ENCODE measurements at regions not wholly inside any gene's neighbourhood (a gene's known extent, or its start where the extent isn't known, plus 50 kb on each side); places are given as distances from the start of the nearest gene placed in this dataset.

DNA sequence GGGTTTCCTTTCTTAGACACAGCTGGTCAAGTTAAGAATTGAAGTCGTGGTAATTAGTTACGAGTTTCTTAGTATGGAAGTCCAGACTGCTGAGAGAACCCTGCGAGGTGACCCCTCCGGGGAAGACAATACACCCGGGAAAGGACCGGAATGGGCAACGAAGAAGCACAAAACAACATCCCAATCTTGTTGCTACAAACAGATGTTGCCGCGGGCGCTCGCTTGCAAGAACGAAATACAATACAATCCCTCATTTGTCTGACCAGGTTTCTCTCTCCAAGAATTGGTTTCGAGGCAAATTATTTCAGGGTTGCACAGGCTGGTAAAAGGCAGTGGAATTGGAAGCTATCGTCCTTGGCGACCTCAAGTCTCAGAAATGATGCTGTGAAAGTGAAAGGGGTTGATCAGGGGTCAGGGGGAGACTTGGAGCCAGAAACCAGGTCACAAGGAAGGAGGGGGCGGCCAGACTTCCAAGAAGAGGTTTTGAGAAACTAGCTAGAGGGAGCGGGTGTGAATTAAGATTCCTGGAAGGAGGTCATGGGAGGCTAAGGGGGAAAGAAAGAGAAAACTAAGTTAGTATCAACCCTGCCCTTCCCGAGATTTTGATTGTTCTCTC, 401.9 kb downstream of the HRH4 start:
- H3K4me1 Mint-ChIP-seq, result peaks cover 25% of the 10 kb centered on the region
- ChIA-PET CTCF (interaction anchor here (1.4 kb wide), 1 partner anchor 179 kb away, joined by 3 read pairs; no protein-coding TSS in a partner anchor), POLR2A (interaction anchor here (0.7 kb wide), 1 partner anchor 57 kb away, joined by 3 read pairs; no protein-coding TSS in a partner anchor)
- no peaks in the 10 kb centered on the region for H3K27me3 Mint-ChIP-seq (ENCODE audit: low read depth)
- peak overlapping the region; percentile 49 for H3K4me3 Mint-ChIP-seq
- no peak for TF ChIP-seq ZNF423 (CRISPR knock-in tag; IDR thresholded peaks at IDR 0.05)
- TF ChIP-seq, protein P1, sequence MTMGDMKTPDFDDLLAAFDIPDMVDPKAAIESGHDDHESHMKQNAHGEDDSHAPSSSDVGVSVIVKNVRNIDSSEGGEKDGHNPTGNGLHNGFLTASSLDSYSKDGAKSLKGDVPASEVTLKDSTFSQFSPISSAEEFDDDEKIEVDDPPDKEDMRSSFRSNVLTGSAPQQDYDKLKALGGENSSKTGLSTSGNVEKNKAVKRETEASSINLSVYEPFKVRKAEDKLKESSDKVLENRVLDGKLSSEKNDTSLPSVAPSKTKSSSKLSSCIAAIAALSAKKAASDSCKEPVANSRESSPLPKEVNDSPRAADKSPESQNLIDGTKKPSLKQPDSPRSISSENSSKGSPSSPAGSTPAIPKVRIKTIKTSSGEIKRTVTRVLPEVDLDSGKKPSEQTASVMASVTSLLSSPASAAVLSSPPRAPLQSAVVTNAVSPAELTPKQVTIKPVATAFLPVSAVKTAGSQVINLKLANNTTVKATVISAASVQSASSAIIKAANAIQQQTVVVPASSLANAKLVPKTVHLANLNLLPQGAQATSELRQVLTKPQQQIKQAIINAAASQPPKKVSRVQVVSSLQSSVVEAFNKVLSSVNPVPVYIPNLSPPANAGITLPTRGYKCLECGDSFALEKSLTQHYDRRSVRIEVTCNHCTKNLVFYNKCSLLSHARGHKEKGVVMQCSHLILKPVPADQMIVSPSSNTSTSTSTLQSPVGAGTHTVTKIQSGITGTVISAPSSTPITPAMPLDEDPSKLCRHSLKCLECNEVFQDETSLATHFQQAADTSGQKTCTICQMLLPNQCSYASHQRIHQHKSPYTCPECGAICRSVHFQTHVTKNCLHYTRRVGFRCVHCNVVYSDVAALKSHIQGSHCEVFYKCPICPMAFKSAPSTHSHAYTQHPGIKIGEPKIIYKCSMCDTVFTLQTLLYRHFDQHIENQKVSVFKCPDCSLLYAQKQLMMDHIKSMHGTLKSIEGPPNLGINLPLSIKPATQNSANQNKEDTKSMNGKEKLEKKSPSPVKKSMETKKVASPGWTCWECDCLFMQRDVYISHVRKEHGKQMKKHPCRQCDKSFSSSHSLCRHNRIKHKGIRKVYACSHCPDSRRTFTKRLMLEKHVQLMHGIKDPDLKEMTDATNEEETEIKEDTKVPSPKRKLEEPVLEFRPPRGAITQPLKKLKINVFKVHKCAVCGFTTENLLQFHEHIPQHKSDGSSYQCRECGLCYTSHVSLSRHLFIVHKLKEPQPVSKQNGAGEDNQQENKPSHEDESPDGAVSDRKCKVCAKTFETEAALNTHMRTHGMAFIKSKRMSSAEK (CRISPR knock-in tag; IDR thresholded peaks at IDR 0.05; ENCODE audit: borderline replicate concordance), result no peak
- TF ChIP-seq NFE2L1 (CRISPR knock-in tag; IDR thresholded peaks at IDR 0.05), result no peak
- TF ChIP-seq SMAD3 (CRISPR knock-in tag; IDR thresholded peaks at IDR 0.05; ENCODE audit: borderline replicate concordance), result no peak
- TF ChIP-seq, protein P2, sequence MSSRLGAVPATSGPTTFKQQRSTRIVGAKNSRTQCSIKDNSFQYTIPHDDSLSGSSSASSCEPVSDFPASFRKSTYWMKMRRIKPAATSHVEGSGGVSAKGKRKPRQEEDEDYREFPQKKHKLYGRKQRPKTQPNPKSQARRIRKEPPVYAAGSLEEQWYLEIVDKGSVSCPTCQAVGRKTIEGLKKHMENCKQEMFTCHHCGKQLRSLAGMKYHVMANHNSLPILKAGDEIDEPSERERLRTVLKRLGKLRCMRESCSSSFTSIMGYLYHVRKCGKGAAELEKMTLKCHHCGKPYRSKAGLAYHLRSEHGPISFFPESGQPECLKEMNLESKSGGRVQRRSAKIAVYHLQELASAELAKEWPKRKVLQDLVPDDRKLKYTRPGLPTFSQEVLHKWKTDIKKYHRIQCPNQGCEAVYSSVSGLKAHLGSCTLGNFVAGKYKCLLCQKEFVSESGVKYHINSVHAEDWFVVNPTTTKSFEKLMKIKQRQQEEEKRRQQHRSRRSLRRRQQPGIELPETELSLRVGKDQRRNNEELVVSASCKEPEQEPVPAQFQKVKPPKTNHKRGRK (CRISPR knock-in tag; IDR thresholded peaks at IDR 0.05; ENCODE audit: borderline replicate concordance), result no peak
- no peak for TF ChIP-seq SP1 (CRISPR knock-in tag; conservative IDR thresholded peaks at IDR 0.05)
- no peak for TF ChIP-seq SMAD4 (CRISPR knock-in tag; IDR thresholded peaks at IDR 0.05)
- no peak for TF ChIP-seq ZNF281 (CRISPR knock-in tag; IDR thresholded peaks at IDR 0.05)
- no peak for TF ChIP-seq RELA (CRISPR knock-in tag; IDR thresholded peaks at IDR 0.05; ENCODE audit: borderline replicate concordance)
- no peak for TF ChIP-seq OVOL2 (CRISPR knock-in tag; IDR thresholded peaks at IDR 0.05; ENCODE audit: borderline replicate concordance)
- no peak for TF ChIP-seq E2F1 (CRISPR knock-in tag; IDR thresholded peaks at IDR 0.05)
- TF ChIP-seq, protein P3, sequence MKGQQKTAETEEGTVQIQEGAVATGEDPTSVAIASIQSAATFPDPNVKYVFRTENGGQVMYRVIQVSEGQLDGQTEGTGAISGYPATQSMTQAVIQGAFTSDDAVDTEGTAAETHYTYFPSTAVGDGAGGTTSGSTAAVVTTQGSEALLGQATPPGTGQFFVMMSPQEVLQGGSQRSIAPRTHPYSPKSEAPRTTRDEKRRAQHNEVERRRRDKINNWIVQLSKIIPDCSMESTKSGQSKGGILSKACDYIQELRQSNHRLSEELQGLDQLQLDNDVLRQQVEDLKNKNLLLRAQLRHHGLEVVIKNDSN (CRISPR knock-in tag; IDR thresholded peaks at IDR 0.05), result no peak
- TF ChIP-seq CDX4 (CRISPR knock-in tag; IDR thresholded peaks at IDR 0.05; ENCODE audit: borderline replicate concordance), result no peak
- no peak for TF ChIP-seq ZNF219 (CRISPR knock-in tag; IDR thresholded peaks at IDR 0.05; ENCODE audit: borderline replicate concordance)
- TF ChIP-seq KAT7 (CRISPR knock-in tag; IDR thresholded peaks at IDR 0.05; ENCODE audit: borderline replicate concordance), result no peak
- TF ChIP-seq IRF2 (CRISPR knock-in tag; IDR thresholded peaks at IDR 0.05; ENCODE audit: borderline replicate concordance, low read depth), result no peak
- TF ChIP-seq CREM (CRISPR knock-in tag; IDR thresholded peaks at IDR 0.05), result no peak
- TF ChIP-seq USF2 (CRISPR knock-in tag; IDR thresholded peaks at IDR 0.05), result no peak
- TF ChIP-seq NR3C1 (CRISPR knock-in tag; conservative IDR thresholded peaks at IDR 0.05; ENCODE audit: low read depth), result no peak
- TF ChIP-seq TP53 (CRISPR knock-in tag; IDR thresholded peaks at IDR 0.05), result no peak
- ATAC-seq, result peak; percentile 80
- peak overlapping the region; percentile 69 for H3K27ac Mint-ChIP-seq
- no peaks in the 10 kb centered on the region for H3K9me3 Mint-ChIP-seq
- peak; percentile 21 for DNase-seq (ENCODE audit: low spot score)
- H3K36me3 Mint-ChIP-seq, result no peaks in the 10 kb centered on the region

Measured in WTC11 (cell line).